T1000 (cell line): ENCODE measurements at regions not wholly inside any gene's neighbourhood (a gene's known extent, or its start where the extent isn't known, plus 50 kb on each side); places are given as distances from the start of the nearest gene placed in this dataset.
"Not testable (repeated sequence)": the region's sequence is repeated elsewhere in the genome, so short reads cannot be mapped to it uniquely, and the experiment has no call there.

Experiments
- DNase-seq: peaks from one replicate; lab custom pipeline; 2025; ENCODE audit warnings: mixed read lengths; lab: John Stamatoyannopoulos, UW

DNA sequence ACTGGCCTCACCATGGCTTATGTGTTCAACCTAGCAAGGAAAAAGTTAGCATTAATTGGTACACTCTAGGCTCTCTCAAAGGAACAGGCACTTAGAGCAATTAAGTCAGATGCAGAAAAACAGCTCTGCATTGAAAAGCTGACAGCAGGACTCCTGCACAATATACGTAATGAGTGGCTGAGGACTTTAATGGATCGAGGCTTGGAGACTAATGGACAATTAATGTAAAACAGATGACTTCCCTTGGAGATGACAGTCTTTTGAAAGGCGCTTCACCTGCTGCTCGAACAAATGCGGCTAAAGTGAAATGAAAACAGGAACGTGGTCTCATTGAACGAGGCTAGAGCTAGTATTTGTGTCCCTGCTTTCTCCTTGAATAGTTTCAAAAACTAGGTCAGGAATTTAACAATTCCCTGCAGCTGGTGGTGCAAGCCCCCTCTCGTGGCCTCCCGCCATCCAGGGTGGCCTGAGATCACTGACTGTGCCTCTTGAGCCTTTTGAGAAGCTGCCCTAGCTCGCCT, 137.1 kb downstream of the ELOVL4 start:
- DNase-seq: no peak

DNA sequence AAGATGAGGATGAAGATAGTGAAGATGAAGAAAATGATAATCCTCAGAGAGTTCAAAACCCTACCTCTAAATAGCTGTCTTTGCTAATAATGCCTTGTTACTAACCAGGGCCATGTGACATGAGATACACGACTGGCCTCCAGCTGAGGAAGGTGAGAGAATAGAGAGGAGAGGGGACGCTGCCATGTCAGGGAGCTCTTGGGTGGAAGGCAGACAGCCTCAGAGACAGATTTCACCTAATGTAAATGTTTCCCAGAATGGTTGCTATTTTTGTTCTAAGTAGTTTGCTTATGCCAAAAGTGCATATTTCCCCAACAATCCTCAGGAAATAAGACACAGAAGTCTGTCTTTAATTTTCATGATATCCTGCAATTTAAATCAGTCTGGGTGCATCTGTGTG, 138.4 kb downstream of the ELOVL4 start:
- no peak for DNase-seq

DNA sequence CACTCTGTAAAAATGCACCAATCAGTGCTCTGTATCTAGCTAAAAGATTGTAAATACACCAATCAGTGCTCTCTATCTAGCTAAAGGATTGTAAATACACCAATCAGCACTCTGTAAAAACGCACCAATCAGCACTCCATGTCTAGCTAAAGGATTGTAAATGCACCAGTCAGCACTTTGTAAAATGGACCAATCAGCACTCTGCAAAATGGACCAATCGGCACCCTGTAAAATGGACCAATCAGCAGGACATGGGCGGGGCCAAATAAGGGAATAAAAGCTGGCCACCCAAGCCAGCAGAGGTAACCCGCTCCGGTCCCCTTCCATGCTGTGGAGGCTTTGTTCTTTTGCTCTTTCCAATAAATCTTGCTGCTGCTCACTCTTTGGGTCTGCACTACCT, 140.7 kb downstream of the ELOVL4 start:
- not testable (repeated sequence) for DNase-seq

DNA sequence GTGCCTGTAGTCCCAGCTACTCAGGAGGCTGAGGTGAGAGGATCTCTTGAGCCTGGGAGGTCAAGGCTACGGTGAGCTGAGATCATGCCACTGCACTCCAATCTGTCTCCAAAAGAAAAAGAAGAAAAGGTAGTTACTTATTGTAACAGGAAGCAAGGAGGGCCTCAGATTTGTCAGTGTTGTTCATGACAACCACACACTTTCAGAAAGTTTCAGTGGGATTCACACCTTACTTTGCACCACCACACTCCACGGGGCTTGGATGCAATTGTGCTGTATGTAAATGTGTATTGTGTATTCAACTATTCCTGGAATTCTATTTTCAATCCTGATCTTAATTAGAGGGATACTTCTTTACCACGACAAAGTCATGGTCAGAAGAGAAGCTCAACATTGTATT, 142.6 kb downstream of the ELOVL4 start:
- DNase-seq: no peak

DNA sequence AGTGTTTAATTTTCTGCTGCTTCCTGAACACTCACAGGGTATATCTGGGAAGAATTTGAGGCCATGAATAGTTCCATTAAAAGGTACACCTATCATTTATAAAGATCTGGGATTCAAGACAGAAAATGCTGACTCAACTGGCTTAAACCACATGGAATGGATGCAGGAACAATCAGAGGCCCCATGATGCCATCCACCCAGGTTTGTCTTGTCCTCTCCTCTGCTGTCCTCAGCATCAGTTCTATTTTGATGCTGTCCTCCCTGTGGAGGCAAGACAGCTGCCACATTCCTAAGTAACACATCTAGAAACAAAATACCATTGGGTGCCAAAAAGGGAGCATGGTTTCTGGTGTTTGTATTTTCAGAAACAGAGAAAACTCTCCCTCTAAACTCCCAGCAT, 143.4 kb downstream of the ELOVL4 start:
- no peak for DNase-seq

DNA sequence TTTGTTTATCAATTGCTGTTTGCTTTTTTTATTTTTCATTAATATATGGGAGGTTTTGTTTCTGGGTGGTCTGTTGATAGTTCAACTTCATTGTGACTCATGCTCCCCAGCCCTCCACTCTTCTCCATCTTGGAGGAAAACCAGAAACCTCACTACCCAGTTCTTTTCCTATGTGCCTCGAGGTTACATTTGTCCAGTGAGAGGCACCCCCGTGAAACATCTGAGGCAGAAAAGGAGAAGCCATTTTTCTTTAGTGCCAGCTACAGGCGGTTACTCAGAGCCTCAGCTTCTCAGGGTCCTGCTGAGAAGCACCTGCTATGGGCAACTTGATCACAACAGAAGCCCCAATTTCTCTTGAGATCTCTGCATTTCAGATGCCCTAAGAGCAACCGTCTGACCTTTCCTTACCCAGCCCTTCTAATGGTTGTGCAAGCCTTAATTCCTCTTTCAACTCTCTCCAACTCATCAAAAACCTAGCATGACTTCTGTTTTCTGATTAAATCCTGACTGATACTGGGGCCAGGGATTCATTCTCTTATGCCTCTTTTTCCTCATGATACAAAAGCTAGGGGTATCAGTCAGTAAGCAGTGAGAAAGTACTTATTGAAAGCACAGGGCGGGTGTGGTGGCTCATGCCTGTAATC, 144.6 kb downstream of the ELOVL4 start:
- DNase-seq: no peak

DNA sequence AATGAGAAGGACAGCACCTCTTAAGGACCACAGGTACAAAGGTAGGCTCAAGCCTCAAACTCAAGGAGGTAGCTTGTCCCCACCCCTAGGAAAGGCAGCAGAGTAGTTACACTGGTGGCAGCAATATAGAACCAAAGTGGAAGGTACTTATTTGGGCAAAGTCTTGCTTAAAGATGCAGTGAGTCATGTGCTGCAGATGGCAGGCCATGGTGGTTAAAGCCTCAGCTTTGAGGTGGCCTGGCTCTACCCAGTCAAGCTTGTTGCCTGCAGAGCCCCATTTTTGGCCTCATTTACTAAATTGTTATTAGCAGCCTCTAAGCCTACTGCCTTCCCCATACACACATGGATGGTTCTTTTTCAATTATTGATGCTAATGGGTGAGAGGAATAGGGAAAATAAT, 146.0 kb downstream of the ELOVL4 start:
- DNase-seq: no peak

DNA sequence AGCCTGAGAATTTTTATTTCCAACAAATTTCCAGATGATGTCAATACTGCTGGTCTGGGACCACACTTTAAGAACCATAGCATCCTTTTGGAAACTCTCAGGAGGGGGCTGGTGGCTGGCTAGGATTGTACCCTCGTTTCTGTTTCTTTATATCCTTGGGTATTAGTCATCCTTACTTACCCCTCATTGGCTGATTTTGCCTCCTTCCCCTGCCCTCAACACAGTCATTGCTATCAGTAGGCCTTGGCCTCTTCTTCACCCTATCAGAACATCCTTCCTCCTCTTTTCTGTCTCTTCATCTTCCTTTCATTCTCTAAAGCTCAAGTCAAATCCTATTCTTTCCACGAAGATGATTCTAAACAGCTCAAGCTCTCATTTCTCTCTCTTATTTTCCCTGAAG, 148.5 kb downstream of the ELOVL4 start:
- DNase-seq: no peak

DNA sequence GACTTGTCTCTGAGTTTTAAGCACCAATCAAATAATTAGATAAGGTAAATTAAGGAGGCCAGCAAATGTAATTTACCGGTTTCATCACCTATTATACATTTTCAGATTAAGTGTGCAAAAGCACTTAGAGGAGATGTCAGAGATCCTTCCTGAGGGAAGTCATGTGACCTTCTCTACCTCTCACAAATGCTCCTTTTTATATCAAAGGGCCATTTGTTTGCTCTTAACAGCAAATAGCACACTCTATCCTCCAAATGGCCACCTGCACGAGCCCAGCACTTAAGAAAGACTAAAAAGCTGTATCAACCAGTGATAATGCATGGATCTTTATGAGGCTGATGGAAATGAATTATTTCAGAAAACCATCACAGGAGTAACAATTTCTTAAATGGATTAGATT, 149.4 kb downstream of the ELOVL4 start:
- DNase-seq: no peak

DNA sequence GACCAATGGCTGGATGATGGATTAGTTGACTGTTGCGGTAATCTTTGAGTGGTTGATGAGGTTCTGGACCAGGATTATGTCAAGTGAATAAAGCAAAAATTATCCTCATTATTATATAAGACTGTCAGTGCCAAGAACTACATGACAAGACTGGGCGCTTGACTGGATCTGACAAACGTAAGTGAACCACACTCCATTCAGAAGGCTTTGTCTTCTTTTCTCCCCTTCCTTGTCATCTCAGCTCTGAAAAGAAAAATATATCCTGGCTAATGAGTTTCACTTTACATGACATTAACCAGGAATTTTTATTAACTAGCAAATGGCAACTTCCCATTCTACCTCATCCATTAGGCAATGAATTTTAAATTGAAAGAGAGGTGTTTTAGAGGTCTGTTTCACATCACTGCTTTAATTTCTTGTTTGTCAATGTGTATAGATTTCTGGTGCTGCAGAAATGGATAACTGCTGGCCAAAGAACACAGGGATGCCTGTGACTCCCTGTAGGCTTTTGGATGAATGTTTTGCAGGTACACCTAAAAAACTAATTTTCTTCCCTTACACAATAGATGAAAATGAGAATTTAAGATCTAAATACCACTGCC, 150.1 kb downstream of the ELOVL4 start:
- no peak for DNase-seq

DNA sequence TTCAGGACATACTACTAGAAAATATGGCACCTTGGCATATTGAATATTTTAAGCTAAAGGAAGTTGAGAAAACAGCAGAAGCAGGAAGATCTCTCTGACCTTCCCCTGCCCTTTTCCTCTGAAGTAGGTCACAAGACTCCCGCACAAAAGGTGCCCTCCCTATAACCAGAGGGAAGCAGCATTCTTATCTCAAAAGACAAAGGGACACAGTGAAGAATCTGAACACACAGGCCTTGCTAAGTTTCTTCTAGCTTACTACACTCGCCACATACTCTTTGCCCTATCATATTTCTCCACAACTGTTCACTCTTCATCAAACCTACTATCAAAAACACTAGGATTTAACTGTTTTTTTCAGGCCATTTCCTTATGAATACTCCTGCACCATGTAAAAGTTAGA, 151.2 kb downstream of the ELOVL4 start:
- DNase-seq: no peak

DNA sequence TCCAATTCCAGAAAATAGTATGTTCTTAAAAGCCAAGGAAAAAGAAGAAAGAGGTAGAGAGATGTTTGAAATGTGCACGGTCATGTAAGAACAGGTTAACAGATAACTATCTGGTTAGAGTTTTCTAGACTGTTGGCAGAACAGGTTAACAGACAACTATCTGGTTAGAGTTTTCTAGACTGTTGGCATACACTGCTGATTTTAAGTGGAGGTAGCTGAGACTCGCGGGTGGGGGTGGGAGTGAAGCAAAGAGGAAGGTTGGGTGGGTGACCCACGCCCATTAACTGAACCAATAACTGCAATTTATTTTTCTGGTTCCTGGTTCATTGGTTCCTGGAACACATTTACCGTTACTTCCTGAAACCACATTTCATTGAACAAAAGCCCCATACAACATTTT, 157.5 kb downstream of the ELOVL4 start:
- DNase-seq: no peak

DNA sequence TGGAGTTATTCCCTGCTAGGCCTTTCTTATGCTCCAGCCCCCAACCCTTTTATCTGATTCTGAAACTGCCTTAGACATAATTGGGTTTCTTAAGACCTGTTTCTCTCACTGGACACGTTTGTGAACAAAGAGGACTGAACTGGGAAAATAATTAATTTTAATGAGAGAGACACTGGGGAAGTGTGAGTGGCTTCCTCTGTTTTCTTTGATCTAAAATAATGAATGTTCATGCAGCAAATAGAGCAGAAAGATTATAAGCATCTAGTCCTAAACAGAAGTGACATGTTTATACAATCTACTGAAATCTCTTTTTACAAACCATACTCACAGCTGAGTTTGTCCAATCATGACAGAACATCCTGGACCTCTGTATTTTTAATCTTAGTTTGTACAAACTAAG, 157.6 kb downstream of the SH3BGRL2 start:
- DNase-seq: no peak

DNA sequence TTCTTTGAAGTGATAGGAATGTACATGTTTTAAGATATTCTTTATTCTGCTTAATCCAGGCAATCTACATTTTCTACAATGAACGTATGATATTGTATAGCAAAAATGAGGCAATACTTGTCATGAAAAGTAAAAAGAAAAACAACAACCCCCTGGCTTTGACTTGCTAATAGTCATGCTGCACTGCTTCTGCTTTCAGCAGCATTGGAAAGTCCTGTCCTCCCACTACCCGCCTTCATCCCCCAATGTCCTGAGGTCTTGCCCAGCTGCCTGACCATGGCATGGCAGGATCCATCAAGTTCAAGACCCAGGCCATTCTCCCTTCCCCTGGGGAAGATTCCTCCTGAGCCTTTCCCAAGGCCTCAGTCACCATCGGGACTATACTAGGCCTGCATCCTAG, 156.5 kb downstream of the SH3BGRL2 start:
- DNase-seq: no peak

DNA sequence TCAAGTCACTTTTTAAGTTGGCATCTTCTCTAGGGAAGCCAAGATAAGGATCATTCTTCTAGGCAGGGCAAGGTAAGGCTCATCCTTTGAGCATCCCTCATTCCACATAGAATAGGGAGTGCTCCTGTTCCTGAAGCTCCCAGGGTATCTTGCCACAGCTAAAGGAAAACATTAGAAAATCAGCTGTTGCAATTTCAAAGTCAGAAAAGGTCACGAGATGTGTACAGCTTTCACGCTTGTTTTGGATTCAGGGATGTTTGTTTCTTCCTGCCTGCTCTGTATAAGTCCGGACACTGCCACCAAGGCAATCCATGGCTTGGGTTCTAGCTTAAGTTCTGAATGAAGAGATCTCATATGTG, 153.2 kb downstream of the SH3BGRL2 start:
- DNase-seq: no peak

DNA sequence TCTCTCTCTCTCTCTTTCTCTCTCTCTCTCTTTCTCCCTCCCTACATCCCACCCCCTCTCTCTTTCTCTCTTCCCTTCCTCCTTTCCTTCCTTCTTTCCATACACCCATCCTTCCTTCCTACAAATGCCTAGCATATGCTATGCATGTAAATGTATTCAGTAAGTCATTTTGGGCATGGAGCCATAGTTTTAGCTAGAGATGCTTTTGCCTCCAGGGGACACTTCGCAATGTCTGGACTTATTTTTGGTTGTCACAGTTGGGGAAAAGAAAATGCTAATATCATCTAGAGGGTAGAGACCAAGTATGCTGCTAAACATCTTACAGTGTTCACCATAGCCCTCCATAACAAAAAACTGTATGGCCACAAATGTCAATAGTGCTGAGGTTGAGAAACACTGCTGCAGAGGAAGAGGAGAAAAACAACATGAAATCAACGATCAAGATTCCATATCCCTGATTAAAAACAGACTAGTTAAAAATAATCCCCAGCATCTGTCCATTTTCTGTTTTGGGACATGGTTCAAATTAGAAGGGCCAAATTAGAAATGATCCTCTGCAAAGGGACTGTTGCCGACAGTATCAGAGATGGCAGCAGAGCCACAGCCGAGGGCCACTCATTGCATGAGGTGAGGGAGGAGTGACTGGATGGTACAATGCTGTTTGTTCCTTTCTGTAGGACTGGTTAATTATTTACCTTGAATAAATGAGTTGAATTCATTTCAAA, 152.7 kb downstream of the SH3BGRL2 start:
- DNase-seq: no peak

DNA sequence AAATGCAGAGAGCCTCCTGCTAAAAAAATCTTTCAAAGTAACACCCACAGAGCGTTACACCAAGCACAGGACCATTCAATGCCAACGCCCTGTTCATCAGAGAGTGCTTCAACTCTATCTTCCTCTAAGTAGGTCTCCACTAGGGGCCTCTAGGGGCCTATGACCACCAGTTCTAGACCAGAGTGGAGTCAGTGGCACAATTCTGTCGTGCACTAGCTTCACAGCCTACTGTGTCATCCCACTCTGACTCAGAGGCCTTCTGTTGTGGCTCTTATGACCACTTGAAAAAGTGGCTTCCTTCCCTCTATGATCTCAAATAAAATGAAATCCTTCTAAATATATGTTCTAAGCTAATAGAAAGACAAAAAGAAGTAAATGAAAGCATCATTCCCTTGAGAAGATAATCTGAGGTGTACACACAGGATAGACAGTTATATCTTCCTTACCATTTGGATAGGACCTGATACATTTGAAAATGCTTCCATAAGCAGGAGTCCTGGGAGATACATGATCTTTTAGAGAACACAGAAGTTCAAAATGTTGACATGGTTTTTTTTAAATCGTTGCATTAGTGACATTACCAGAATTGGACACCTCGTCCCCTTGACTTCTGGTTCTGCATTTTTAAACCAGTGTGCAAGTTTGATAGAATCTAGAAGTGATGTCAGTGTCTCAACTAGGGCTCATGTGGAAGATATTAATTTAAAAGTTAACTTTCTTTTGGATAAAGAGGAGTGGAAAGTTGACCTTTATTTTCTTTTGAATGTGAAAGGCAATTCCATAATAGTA, 151.9 kb downstream of the SH3BGRL2 start:
- no peak for DNase-seq

DNA sequence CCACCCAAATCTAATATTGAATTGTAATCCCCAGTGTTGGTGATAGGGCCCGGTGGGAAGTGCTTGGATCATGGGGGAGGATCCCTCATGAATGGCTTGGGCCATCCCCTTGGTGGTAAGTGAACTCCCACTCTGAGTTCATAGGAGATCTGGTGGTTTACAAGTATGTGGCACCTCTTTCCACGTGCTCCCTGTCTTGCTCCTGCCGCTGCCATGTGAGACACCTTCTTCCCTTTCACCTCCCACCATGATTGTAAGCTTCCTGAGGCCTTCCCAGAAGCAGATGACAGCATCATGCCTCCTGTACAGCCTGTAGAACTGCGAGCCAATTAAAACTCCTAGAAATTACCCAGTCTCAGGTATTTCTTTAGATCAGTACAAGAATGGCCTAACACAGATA, 150.8 kb downstream of the SH3BGRL2 start:
- DNase-seq: no peak

DNA sequence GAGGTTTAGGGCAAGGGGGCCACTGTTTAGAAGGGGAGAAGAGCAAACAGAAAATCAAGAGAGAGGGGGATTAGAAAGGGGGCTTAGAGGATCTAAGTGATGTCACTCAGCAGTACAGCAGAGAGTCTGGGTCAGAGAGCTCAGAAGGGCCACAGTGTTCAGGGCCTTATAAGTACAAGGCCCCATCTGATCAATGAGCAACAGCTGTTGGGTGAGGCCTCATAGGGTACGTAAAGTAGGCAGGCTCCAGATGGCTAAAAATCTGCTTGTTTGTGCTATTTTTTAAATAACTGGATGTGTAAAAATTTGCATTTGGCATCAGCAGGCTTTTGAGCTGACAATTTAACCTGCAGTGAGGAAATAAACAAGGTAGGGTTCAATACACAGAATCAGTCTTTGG, 149.8 kb downstream of the SH3BGRL2 start:
- DNase-seq: no peak

DNA sequence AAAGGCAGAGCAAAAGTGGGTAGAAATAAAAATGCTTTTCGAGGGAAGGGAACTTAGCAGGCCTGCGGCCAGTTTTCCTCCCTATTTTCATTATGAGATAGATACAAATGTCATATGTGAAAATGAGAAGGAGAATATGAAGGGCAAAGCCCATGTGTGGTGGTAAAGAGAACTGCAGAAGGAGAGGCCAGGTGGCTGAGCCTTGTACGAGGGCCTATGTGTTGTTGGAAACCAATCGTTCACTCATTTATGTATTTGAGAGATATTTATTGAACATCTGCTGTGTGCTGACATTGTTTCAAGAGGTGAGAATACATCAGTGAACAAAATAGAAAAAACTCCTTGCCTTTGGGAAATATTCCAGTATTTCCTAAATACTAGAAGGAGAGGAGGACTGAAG, 147.7 kb downstream of the SH3BGRL2 start:
- no peak for DNase-seq

DNA sequence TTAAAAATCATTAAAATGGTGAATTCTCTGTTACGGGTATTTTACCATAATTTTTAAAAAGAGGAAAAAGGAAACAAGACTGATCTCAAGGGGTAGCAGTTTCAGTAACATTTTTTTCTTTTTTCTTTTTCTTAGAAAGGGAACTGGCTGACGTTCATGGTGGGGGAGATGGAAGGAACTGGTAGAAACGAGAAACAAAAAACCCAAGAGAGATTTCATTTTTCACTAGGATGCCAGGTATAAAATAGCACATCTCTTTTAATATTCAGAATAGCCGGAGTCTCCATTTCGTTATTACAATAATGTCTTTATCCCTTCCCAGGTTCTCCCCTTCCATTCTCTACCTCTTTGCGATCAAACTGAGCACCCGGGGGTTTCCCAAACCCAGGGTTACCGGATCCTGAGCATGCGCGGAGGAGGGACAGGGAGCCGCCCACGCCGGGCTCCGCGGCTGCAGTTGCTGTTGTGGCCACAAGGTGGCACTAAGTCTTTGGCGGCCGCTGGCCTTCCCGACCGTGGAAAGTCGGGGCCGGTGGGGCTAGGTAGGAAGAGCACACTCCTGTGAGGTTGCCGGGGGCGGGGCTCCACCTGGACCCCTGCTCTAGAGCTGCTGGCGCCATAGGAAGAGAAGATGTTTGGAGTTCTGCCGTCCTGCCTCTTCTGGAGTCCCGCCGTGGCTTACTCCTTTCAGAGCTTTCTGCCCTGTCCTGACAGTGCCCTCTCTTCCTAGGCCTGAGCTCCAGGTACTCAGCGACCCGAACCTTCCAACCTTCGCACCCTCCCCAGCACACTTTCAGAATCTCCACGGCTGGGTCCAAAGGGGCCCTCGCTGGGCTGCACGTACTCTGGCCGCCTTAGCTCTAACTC, 146.8 kb downstream of the SH3BGRL2 start:
- DNase-seq: peak; percentile 11

DNA sequence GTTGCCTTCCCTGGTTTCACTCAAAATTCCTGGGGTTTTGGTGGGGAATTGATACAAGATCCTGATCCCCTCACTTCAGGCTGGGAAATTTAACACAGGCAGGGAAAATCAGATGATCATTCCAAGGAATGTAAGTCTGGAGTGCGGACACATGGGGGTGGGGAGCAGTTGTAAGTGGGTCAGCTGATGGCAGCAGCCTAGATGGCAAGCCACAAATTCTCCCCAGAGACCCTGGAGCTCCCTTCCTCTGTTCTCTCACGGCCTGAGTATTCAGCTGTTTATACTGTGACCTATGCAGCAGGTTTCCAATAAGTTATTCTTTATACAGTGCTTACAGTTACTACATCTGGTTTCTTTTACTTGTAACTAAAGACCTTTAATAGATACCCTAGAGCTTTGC, 144.9 kb downstream of the SH3BGRL2 start:
- no peak for DNase-seq
